Activated CD8-positive, alpha-beta memory T cell treated with anti-CD3 and anti-CD28 coated beads for 48 hours (primary cell): ENCODE measurements at regions not wholly inside any gene's neighbourhood (a gene's known extent, or its start where the extent isn't known, plus 50 kb on each side); places are given as distances from the start of the nearest gene placed in this dataset.

Experiments used
- DNase-seq, 3 experiments: peaks; one replicate each; pipeline ENCODE4 v3.0.0-alpha.2; 2020; ENCODE audit warnings: low read depth in 2 of 3, low spot score in 2 of 3

DNA sequence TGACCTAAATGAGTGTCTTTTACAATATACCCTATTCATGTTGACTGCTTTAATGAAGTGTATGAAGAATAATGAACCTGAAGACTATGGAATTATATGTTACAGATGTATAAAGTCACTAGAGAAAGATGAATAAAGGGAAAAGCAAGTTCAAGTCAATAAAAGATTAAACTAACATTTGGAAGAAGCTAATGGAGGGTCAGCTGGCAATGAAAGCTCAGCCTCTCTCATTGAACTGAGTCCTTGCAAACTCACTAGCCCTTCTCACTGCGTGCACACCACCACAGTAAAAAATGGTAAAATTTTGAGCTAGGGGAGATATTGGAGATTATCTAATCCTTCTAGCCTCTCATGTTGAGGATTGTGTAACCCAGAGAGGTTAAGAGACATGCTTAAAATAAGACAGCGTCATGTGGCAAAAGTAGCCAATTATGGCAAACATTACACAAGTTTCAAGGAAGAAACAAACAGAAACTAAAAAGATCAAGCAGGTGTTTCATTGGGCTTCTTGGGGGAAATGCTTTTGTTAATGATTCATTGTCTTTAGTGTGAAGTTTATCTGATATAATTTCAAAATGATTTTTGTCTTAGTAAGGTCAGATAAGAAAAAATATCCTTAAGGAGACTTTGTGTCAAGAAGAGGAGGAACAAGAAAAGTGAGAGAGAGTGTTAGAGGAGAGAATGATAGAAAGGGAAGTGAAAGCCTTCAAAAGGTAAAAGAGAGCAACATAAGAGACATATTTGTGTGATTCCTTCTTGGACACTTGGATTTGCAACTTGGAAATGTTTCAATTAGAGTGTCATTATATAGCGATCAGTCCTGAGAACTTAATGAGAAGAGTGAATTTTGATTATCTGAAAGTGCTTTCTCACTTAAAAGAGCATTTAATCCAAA, 893.7 kb upstream of the FAM98A start:
- DNase-seq, result no peak

DNA sequence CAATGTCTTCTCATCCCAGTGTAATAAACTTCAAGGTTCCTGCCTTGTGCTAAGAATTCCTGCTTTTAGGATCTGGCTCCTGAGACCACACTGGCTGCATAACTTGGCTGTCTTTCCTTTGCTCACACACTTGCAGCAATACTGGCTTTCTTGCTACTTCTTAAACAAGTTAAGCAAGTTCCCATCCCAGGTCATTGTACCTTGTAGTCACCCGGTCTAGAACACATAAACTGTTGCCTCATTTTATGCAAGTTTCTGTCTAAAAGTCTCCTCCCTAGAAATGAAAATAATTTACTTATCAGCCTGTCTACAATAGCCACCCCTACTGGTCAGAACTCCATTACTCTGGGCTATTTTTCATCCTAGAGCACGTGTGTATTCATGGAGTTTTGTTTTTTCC, 887.9 kb upstream of the FAM98A start:
- no peak for DNase-seq

DNA sequence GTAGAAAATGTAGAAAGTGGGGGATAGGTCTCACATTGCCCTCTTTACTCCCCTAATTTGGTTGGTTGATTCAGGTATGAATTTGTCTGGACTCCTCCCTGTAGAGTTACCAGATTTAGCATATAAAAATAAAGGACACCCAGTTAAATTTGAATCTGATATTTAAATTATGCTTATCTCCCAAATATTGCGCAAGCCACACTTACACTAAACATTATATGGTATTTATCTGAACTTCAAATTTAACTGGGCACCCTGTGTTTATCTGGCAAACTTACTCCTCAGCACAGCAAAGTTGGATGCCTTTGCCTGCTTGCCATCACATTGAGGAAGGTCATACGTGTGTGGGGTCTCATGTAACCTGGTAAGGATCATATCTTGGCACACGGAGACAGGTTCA, 882.4 kb upstream of the FAM98A start:
- no peak for DNase-seq

DNA sequence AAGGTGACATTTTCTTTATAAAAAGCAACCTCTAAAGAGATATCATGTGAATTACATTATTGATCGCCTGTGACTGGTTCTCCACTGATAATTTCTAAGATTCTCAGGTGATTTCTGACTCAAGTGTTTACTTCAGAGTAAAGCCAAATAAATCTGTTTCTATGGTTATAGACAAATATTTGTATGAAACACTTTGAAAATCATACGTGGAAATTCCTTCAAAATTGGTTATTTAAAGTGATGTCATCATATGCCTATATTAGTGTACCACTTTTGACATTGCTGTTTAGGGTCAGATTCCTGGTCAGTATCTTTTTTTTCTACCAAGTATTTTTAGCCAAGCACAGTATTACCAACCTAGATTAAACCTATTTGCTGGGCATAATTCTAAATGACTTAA, 881.3 kb upstream of the FAM98A start:
- DNase-seq, result no peak

DNA sequence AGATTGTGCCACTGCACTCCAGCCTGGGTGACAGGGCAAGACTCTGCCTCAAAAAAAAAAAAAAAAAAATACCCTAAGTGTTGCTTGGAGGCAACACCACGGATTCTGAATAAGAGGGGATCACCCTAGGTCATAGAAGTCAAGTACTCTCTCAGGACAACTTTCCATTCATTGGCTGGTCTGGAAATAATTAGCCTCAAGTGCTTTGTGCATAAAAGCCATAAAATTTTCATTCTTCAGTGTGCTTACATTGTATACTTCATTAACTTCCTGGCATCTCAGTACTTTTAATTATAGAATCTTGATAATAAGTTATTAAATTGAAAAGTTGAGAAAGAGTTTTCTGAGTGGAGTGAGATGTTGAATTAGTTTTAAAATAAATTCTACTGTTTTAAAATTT, 876.1 kb upstream of the FAM98A start:
- DNase-seq, result no peak

DNA sequence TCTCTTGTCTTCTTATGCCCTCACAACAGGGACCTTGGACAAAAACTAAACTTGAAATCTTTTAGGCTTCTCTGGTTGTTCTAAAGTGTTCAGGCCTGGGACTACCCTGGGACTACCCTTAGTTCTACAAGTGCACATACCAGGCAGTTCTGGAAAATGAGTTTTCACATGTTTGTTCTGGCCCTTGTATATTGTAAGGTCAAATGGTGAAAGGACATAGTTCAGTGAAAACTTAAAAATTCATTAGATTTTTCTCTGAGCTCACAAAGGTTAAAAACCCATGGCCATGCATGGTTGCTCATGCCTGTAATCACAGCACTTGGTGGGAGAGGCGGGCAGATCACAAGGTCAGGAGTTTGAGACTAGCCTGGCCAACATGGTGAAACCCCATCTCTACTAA, 875.5 kb upstream of the FAM98A start:
- DNase-seq, result no peak

DNA sequence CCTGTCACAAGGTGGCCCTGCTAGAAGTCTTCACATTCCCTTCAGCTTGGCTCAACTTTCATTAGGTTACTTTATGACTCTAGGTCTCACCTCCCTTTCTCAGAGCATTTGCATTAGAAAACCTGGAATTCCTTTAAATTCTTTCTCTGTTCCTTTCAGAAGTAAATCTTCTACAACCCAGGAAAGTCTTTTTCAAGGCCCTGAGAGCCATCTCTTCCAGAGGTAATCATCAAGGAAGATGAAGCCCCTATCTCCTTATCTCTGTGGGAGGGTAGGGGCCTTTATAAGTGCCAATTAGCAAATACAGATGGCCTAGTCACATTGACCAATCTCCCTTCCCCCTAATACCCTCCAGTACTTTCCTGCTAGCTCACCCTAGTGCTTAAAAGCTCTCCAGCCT, 848.0 kb upstream of the FAM98A start:
- DNase-seq, result no peak

DNA sequence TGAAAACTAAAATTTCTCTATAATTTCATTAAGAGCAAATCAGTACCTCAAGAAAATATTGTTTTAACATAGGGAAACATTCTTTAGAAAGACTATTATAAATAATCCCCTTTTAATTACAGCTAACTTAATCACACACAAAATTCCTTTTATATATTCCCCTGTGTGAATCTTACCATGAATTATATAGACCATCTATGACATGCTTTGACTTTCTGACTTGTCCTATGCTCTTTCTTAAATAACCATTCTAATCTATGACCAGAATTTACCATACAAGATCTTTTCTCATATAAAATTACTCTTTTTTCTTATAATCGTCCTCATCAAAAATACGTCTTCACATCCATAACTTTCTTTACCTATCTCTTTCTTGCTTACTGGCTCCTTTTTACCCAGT, 824.2 kb upstream of the FAM98A start:
- no peak for DNase-seq

DNA sequence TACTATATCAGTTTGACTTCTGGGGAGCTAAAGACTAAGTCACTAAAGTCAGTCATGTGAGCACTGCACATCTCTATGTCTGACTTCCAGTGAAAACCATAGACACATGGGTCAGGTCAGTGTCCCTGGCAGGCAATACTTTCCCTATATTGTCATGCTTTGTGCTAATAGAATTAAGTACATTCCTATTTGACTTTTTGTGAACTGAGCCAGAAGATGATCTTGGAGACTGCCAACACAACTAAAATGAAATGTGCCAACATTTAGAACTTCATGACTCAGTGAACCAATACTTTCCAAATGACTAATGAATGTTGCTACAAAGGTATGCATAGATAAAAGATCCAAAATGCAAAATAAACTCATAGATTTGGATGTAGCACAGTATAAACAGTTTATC, 820.8 kb upstream of the FAM98A start:
- no peak for DNase-seq

DNA sequence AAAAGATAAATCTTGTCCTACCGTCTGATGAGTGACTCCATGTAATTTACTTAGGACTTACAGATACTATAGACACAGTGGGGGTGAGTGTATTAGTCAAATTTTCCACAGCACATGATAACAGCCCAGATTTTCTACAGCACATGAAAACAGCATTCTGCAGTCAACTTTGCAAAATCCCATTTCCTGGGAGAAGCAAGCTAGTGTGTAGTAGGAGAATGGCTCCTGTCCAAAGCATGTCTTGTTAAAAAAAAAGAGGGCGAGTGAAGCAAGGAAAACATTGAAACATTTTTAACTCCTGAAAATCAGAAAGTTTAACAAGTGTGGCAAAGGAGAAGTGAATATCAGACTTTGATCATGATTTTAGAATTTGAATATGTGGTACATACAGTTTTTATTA, 817.8 kb upstream of the FAM98A start:
- DNase-seq, result no peak

DNA sequence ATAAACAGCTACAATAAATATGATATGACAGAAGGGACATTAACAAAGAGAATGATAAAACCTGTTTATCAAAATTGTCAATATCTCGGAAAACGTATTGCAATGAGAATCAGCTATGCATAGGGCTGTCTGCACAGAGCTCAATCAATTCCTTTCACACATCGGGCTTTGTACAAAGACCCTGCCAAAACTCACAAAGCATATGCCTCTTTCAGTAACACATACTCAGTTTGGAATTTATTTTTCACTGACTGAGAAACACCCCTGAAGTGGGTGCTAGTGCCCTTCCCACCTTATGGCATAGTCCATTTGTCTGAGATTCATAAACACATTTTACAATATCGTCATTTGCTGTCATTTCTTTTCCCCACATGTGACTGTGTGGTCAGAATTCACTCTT, 815.8 kb upstream of the FAM98A start:
- DNase-seq, result no peak

DNA sequence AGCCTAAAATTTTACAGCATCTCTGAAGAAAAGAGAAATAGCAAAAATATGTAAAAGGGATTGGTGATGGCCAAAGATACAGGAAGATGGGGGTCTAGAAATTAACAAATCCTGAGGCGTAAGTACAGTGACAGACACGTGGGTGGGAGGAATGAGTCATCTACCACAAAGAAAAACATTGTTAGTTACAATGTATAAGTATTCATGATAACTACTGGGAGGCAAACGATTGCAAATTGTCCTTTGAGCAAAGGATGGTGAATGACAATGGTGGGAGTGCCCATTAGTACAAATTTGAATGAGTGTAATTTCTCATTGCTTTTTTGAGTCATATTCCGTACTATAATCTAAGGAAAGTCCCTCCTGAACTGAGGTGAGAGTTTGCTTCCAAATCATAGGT, 809.0 kb upstream of the FAM98A start:
- DNase-seq, result no peak

DNA sequence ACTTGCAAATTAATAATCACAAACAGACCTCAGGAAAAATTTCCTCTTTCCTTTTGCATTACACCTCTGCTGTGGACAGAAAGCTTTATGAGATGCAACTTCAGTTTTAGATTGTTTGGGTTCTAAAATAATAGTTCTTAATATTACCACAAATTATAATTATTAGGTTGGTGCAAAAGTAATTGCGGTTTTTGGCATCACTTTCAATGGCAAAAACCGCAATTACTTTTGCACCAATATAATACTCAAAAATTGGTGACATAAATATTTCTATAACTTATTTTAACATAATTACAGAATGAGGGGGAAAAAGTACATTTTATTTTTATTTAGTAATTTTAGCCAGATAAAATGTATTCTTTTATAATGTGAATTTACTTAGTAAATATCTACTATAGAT, 804.4 kb upstream of the FAM98A start:
- DNase-seq, result no peak

DNA sequence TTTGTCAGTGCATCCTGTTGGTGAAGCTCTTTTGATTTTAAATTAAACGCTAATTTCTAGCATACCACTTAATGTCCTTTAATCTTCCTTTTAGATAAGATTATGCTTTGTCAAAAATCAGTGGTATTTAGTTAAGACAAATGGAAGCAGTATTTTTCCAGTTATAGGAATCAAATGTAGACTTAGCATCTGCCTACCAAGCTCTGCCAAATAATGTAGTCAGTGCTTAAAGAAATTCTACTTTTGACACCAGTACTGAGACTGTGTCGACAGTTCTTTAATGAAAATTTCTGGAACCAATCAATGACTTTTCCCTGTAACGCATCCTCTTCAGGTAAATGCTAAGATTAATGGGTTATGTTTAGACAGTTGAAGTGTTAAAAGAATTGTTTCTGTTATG, 803.3 kb upstream of the FAM98A start:
- DNase-seq, result no peak

DNA sequence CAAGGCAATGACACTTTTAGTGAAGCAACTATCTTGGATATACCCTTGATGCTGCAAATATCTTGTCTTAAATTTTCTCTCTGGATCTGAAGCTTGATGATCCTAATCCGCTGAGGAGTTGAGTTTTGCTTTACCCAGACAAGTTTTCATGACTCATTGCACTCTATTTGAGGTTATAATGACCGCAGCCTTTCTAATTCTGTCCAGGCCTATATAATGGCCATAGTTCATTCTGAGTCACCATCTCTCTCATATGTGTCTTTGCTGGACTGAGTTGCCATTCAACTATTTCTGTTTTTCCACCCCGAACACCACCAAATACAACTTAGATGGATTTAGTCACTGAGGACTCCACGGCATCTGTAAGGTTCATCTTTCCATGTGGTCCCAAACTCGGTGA, 802.1 kb upstream of the FAM98A start:
- no peak for DNase-seq

DNA sequence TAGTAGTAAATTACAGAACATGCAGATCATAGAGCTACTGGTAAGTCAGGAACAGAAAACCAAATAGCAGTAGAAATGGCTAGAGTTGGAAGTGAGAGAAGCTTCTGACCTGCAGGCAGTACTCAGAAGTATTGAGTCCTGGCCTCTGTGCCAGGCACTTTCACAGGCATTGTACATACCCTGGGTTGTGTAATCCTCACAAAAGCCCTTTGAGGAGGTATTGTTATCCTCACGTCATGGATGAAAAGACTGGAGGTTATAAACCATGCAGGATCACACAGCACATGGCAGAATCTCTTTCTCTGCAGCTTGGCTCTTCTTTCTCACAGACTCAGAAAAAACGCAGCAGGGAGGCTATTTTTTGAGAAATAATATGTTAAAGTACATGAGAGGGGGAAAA, 789.3 kb upstream of the FAM98A start:
- no peak for DNase-seq

DNA sequence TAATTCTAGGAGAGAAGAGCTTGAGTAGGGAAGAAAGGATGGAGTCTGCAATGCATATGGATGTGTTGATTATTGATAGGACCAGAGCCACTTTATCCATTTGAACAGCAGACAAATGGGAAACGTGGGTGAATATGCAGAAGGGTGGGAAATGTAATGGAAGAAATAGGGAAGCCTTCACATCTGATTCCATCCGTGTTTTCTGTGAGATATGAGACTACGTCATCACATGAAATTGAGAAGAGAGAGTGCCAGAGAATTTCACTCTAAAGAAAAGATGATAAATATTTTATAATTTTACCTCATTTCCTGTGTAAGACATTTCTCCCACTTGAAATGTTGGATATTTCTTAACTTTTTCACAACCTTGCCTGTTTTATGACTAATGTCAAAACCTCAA, 788.4 kb upstream of the FAM98A start:
- DNase-seq, result no peak

DNA sequence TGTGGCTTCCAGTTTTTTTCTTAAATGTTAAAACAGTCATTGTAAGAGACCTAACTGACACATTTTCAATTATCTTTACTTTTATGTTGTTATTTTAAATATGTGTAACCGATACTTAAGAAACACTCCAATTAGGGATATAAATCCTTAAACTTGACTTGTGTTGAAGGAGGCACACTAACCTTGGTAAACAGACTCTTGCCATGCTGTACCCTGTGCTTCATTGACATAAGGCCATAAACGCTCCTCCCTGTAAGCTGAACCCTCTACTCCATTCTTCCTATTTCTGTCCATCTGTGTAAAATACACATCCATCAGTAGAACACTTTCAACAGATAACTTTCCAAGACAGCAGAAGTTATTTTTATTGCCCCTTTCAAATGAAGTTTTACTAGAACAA, 780.5 kb upstream of the FAM98A start:
- no peak for DNase-seq

DNA sequence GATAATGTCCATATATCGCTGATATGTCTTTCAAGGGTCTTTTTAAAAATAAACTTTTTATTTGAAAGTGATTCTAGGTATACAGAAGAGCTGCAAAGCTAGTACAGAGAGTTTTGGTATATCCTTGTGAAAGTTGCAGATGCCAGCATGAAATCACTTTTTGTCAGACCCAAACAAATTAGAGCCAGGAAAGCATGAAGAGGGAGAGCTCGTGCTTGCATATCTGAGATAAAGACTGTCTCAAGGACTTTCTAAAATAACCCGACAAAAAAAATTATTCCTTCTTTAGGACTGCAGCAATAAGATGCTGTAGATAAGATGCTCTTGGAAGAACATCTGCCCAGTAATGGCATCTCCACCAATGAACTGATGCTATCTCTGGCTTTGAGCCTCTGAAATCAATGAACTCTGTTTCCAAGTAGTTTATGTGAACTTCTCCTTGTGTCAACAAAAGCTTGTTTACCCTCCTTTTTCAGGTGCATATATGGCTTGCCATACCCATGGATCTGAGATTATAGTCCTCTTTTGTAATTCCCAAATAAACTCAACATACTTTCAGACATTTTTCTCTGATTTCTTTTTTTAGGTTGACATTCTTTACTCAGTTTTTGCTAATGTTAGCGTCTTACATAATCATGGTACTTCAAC, 774.6 kb upstream of the FAM98A start:
- no peak for DNase-seq

DNA sequence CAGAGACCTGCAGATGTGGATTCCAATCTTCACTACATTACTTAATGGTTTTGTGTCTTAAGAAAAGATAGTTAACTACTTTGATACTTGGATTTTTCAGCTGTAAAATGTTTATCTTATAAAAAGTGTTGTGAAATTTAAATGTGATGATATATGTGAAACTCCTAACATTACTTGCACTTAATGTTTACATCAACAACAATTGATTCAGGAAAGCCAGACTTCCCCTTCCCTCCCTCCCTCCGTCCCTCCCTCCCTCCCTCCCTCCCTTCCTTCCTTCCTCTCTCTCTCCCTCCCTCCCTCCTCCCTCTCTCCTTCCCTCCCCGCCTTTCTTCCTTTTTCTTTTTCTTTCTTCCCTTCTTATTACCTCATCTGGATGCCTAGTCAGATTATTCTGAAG, 773.9 kb upstream of the FAM98A start:
- DNase-seq, result no peak

DNA sequence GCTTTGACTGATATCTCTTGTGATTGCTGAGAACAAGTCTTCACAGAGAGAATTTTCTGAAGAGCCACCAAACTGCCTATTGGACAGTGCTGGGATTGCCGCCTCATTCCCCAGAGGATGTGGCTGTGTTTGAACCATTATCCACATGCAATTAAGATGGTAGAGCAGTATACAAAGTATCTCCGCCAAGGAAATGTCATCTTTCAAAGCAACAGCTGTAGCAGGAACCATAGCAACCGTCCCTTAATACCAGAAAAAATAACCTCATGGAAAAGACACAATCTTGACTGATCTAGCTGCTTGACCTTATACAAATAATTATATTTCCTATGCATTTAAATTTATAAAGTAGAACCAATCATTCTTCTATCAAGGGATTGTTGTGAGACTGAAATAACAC, 772.6 kb upstream of the FAM98A start:
- no peak for DNase-seq

DNA sequence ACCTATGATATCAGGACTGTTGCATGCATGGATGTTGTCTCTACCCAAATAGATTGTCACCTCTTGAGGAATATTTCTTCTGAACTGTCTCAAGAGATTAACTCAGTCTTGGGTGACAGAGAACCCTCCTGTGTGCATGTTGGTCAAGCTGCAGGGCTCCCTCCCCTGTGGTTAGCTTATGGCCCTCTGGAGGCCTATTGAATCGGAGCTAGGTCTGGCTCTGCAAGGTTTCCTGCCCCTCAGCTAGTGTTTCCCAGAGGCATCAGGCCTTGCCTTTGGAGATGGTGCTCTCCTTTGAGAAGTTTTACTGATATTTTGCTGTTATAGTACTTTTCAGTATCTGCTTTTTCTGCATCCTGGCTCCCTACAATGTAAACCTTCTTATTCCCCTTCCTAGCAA, 769.2 kb upstream of the FAM98A start:
- DNase-seq, result no peak

DNA sequence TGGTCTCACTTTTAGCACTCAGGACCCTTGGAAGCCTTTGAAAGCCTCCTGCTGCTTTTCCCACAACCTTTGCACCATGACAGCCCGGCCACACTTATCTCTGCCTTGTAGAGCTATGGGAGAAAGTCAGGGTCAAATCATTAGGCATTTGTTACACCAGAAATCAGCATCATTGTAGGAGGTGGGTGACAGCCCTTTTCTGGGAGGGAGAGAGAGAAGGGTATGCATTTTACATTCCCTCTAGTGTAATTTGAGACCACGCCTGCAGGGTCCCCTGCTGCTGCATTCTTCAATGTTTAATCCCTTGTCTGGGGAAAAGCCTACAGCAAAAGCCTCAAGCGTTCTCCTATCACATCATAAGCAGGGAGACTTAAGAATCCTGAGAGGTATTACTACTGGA, 766.8 kb upstream of the FAM98A start:
- no peak for DNase-seq
